Skin of body (tissue), 1 donor: ENCODE measurements at regions not wholly inside any gene's neighbourhood (a gene's known extent, or its start where the extent isn't known, plus 50 kb on each side); places are given as distances from the start of the nearest gene placed in this dataset.
"Not testable (repeated sequence)": the region's sequence is repeated elsewhere in the genome, so short reads cannot be mapped to it uniquely, and the experiment has no call there.

Source experiments
- DNase-seq: peaks from one replicate; lab custom pipeline; 2025; lab: John Stamatoyannopoulos, UW

DNA sequence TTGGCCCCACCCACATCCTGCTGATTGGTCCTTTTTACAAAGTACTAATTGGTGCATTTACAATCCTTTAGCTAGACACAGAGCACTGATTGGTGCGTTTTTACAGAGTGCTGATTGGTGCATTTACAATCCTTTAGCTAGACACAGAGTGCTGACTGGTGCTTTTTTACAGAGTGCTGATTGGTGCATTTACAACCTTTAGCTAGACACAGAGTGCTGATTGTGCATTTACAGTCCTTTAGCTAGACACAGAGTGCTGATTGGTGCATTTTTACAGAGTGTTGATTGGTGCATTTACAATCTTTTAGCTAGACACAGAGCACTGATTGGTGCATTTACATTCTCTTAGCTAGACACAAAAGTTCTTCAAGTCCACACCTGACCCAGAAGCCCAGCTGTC is 144.2 kb upstream of the XIRP2 start:
- DNase-seq, result not testable (repeated sequence)

DNA sequence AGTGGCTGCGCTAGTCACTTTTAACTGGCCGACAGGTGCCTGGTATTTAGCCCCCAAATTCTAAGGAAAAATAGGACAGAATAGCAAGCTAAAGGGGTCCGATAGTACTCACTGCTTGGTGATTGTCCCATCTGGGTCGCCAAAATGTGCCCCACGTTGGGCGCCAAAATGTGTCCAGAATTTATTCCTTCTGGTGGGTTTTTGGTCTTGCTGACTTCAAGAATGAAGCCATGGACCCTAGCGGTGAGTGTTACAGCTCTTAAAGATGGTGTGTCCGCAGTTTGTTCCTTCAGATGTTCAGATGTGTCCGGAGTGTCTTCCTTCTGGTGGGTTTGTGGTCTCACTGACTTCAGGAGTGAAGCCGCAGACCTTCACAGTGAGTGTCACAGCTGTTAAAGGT is 144.8 kb upstream of the XIRP2 start:
- DNase-seq, result not testable (repeated sequence)

DNA sequence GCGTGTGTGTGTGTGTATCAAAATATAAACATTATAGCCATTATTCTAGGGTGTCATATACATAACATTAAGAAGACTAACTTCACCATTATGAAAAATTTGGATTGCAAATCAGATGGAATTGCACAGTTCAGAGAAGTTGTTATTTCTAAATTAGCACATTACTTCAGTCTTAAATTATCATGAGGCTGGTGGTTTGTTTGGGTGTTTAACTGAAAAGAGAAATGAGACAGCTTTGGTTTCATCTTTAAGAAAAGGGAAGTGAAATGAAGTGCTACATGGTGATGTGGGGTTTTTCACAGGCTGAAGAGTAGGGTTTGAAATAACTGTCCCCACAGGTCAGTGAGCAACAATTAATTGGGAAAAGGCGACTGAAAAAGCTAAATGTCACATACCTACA is 161.2 kb upstream of the XIRP2 start:
- DNase-seq, result no peak

DNA sequence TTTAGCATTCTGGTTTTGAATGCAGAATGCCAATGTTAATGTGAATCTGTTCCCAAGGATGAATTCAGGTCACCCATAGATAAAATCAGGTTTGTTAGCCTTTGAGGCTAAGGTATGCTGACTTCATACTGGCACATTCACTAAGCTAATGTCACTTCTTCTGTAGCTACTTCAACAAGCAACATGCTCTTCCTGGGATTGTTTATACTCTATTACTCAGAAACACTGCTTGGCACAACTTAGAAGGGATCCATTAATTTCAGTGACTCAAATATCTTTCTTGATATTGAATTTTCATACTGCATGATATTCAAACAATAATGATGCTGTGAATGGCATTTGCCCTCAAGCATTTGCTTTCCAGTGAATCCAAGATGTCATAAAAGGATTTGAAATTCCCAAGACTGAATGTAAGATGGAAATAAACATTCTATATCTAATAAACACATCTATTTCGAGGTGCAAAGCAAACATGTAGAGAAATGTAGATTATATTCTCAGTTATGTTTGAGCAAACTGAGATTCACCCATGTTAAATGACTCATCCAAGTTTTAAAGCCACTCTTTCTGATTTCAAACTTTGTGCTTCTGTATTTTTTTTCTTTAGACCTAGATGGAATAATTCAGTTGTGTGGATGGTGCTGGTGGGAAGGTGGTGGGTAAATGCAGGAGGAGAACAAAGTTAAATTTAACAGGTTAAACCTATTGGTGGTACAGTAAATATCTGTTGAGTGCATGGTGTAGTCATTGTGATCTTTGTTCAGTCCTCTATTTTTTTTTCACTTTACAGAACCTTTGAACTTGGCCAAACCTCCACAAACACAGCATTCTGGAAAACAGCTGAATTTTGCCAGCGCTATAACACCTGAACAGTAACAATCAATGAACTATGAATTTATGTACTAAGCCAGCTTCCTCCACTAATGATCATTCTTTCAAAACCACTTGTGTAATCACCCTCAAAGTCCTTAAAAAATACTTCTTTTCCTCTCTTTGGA is 162.1 kb upstream of the XIRP2 start:
- DNase-seq, result no peak

DNA sequence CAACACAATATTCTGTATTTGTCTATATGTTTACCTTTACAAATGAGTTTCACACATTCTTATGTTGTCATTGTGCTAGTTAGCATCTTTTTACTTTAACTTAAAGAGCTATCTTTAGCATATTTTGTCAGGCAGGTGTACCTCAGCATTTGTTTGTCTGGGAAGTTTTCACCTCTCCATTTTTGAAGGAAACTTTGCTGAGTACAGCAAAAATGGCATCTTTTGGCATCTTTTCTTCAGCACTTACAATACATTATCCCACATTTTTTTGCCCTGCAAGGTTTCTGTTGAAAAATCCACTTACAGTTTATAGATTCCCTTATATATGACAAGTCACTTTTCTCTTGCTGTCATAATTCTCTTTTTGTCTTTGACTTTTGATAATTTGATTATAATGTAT is 171.3 kb upstream of the XIRP2 start:
- DNase-seq, result no peak

DNA sequence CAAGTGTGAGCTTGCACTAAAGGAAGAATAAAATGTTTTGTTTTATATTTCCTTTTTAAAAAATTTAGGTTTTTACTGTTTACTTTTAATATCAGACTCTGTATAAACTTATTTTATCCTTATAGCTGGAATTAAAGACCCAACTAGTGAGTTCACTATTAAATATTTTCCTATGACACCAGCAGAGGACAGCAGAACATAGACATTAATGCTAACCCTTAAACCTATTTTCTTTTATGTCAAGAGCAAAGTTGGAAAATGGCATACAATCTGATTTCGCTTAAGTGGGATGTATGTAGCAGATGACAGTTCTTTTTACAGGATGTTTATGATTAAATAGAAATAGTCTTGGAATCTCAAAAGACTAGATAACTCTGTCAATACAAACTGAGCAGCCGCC is 188.2 kb upstream of the XIRP2 start:
- DNase-seq, result no peak

DNA sequence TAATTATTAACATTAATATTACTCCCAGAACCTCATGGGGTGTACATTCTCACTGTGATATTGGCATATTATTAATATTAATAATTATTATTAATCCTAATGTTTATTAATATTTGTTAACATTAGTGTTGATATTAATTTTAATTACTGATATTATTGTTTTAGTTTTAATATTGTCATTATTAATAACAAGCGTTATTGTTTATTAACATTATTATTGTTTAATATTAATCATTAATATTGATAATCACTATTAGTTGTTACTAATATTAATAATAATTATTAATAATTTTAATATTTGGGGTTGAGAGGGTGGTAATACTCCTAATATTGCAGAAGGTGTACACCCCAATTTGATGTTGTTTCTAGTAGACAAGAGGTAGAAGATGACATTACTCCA is 193.1 kb upstream of the XIRP2 start:
- no peak for DNase-seq

DNA sequence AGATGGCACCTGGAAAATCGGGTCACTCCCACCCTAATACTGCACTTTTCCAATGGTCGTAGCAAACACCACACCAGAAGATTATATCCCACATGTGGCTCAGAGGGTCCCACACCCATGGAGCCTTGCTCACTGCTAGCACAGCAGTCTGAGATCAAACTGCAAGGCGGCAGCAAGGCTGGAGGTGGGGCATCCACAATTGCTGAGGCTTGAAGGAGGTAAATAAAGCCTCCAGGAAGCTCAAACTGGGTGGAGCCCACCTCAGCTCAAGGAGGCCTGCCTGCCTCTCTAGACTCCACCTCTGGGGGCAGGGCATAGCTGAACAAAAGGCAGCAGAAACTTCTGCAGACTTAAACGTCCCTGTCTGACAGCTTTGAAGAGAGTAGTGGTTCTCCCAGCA is 192.0 kb upstream of the SCN7A start:
- not testable (repeated sequence) for DNase-seq

DNA sequence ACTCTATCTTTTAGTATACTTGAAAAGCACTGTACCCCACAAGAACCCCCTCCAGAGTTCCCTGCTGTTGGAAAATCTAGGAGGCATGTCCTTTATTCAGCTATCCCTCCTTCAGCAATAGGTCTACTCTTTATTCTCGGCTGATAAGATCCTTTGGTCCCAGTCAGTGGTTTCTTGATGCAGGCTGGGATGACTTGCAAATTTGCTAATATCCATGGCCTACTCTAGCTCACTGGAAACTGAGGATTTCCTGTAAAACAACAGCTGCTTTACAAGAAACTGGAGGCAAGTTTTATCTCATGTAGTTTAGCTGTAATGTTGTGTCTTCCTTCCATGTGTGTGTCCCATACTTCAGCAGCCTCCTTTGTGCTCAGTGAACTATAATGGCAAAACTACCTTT is 183.9 kb upstream of the SCN7A start:
- no peak for DNase-seq

DNA sequence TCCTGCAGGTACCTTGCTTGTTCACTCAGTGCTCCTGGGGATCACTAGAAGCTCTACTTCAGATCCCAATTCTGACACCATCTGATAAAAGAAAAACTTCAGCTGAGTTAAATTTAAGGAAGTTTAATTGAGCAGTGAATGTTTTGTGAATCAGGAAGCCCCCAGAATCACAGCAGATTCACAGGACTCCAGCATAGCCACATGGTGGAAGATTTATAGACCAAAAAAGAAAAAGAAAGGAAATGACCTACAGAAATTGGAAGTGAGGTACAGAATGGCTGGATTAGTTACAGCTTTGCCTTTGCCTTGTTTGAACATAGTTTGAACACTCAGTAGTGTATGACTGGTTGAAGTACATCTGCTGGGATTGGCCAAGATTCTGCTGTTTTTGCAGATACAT is 182.7 kb upstream of the SCN7A start:
- no peak for DNase-seq

DNA sequence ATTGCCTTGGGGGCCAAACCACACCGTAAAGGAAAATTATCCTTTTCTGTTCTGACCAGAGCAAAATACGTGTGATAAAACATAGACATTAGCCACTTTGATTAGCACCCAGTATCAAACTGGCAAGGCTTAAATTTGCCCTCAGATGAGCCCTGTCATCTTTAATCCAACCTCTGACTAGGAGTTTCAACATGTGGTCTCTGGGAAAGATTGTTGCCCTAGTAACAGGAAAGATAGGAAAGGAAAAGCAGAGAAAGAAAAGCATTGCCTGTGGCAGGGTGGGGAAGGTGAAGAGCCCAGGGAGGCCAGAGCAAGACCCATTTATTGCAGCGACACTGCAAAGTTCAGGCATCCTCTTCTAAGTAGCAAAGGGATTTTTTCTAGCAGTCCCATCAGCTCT is 181.5 kb upstream of the SCN7A start:
- DNase-seq, result no peak

DNA sequence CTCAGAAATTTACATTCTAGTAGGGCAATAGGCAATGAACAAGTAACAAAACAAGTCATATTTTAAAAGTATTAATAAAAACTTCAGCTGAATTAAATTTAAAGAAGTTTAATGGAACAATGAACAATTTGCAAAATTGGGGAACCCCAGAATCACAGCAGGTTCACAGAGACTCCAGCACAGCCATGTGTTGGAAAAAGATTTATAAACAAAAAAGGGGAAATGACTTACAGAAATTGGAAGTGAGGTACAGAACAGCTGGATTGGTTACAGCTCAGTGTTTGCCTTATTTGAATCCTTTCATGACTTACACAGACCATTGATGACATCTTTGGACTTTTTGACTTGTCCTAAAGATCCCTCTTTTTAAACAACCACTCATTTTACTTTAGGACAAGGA is 179.9 kb upstream of the SCN7A start:
- no peak for DNase-seq

DNA sequence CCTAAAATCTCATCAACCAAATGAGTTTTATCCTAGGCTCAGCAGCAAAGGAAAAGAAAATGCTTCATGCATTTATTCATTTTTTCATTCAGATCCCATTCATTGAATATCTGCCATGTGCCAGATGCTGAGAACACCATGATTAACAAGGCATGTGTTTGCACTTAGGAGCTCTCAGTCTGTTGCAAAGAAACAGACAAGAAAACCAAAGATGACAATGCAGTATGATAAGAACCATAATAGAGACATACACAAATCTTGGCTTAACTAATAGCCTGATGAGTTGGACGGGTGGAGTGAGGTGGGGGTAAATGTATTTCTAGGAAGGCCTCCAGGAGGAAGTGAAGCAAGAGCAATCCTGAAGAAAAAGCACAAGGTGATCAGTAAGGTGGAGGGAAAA is 177.8 kb upstream of the SCN7A start:
- DNase-seq, result peak; percentile 84

DNA sequence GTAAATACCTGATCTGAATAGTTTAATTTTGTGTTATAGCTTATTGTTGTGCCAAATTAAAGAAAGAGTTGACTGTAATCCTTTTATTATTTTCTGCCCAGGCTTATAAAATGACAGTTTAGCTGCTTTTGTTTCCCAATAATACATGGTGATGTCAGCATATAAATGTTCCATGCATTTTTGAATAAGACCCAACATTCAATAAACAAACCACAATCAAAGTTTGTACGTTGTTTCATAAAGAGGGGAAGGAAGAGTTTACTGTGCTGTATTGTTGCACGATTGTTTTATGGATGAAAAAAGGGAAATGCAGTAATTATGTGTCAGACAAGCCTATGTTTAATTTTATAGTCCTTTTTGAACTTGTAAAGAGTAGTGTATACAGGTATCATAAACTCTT is 177.2 kb upstream of the SCN7A start:
- DNase-seq, result peak; percentile 53

DNA sequence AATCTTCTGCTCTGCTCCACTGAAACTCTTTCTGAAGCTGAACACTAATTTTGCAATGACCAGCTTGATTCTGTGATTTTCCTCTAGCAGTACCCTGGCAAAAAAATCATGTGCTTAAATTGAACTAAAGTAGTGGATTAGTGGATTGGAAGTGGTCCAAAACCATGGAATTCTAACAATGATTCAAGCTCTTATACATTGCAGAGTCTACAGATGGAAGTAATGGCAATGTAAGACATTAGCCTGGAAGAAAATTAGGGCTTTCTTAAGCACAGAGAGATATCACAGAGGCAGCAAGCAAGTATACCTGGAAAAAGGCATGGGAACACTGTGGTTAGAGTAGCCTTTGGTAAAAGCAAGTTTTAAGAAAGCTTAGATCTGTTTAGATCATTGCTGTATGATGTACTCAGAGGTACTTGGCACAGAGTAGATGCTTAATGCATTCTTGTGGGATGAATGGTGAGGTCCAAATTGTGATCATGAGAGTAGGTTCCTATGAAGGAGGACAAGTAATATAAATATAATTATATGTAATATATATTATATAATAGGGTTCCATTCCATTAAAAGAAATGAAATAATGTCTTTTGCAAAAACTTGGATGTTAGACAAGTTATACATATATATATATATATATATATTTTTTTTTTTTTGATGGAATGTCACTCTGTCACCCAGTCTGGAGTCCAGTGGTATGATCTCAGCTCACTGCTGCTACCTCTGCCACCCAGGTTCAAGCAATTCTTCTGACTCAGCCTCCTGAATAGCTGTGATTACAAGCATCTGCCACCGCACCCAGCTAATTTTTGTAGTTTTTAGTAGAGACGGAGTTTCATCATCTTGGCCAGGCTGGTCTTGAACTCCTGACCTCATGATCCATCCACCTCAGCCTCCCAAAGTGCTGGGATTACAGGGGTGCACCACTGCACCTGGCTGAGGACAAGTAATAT is 172.2 kb upstream of the SCN7A start:
- no peak for DNase-seq

DNA sequence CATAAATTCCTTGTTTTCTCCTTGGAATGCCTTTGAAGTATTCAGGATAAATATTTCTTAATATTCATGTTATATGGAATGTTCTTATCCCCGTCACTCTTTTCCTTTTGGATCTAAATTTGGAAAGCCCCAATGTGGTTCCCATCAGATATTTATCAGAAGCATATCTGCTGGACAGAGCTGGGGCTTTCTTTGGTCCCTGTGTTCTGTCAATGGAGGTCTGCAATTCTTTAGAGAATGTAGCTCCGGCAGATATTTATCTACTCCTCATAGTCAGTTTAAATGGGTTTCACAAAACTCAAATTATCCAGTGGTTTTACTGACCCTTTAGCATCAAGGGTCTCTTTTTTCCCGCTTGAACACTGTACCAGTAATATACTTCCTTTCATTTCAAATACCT is 167.8 kb upstream of the SCN7A start:
- DNase-seq, result no peak

DNA sequence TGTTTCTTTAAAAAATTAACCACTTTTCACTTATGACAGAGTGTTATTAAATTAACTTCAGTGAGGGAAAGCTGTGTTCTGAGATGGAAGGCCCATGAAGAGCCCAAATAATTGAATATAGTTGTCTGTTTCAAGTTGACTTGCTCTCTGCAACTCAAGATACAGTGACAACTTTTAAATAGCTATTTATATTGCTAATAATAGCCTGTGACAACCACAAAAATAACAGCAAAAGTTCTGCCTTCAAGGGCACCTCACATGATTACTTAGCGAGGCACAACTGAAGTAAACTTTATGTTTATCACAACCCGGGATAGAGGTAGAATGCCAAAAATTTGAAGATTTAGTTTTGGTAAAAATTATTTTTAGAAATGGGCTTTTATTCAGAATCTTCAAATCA is 167.3 kb upstream of the SCN7A start:
- no peak for DNase-seq

DNA sequence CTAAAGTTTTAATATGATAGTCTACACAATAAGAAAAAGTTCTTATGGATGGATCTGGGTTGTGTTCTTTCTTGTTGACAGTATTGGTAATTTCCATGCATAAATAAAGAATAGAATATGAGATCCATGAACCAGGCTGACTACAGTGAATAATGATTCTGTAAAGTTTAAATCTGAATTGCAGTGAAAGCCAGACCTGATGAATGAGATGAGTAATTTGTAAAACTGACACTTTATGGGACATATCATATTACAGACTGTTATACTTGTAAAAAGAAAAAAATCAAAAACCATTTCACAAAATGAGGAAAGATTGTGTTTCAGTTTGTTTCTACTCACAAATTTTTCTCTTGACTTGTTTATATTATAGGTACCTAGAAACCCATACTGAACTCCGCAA is 164.9 kb upstream of the SCN7A start:
- DNase-seq, result no peak

DNA sequence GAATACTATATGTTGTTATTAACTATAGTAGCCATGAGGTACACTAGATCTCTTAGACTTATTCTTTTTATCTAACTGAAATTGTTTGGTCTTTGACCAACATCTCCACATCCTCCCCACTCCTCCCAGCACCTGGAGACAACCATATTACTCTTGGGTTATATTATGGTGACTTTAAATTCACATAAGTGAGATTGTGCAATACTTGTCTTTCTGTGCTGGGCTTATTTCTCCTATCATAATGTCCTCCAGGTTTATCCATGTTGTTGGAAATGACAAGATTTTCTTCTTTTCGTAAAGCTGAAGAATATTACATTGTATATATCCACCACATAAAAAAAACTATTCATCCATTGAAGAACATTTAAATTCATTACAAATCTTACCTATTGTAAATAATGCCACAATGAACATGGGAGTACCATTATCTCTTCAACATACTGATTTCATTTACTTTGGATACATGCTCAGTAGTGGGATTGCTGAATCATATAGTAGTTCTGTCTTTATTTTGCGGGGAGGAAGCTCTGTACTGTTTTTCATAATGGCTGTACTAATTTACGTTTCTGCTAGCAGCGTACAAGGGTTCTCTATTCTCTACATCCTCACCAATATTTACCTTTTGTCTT is 159.2 kb upstream of the SCN7A start:
- no peak for DNase-seq

DNA sequence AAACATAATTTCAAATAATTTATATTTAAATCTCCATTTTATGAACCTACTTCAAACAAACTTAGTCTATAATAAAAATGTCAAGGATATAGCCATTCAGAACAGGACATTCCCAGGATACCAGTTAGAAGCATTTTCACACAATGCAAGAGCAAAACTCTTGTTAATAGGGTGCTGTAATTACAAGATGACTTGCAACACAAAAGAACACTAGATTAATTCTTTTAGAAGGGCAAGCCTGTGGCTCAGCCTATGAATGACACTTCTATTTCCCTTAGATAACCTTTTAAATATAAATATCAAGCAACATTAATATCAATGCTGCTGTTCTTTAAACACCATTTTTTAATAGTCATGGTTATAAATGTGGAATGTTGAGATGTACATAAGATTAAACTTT is 157.9 kb upstream of the SCN7A start:
- DNase-seq, result no peak

DNA sequence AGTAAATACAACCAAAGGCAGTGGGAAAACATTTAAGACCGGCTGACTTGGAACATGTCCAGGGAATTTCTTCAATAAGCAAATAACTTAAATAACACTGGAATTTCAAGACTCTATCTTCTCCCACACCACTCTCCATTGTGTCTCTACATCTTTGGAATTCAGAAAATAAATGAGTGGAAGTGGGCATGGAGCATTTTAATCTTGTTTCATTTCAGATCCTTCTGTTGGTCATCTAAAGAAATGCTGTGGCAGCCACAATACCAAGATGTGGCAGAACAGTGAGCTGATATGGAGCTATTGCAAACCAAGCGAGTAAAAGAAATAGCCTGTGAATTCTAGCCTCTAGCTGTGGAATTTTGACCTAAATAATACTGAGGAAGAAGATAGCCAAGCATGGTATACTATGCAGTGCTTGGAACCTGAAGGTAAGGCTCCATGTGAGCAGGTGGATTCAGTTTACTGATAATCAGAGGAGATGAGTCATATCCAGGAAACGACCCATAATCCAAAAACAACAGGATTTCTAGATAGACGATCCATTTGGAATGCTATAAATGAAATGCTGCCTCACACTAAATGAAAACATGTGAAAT is 157.1 kb upstream of the SCN7A start:
- no peak for DNase-seq
